GM12873 (cell line): ENCODE measurements at regions not wholly inside any gene's neighbourhood (a gene's known extent, or its start where the extent isn't known, plus 50 kb on each side); places are given as distances from the start of the nearest gene placed in this dataset.

Experiments used
- CTCF ChIP-seq: IDR thresholded peaks from 2 replicates; pipeline ENCODE4 v1.5.1; 2012; ENCODE audit warnings: low read depth, mild to moderate bottlenecking, moderate library complexity, low read length, control low read depth; ENCODE audit not compliant: insufficient read depth; ENCODE audit errors: missing control alignments

- no peak for TF ChIP-seq CTCF
Observed at GRCh38 chrX:66328950-66329596, 165.0 kb downstream of the HEPH start.

- TF ChIP-seq CTCF, result no peak
Observed at GRCh38 chrX:66360894-66361293, 196.8 kb downstream of the HEPH start.

- no peak for TF ChIP-seq CTCF
Observed at GRCh38 chrX:66384722-66385121, 220.7 kb downstream of the HEPH start.

GRCh38 chrX:66399273-66399672 is 235.2 kb downstream of the HEPH start:
- TF ChIP-seq CTCF, result no peak

GRCh38 chrX:66402165-66402564 is 236.7 kb downstream of the EDA2R start:
- no peak for TF ChIP-seq CTCF

GRCh38 chrX:66408507-66408906 is 230.4 kb downstream of the EDA2R start:
- TF ChIP-seq CTCF, result peak; percentile 50

- TF ChIP-seq CTCF, result no peak
Observed at GRCh38 chrX:66410806-66411205, 228.1 kb downstream of the EDA2R start.
